ENCODE measurements at regions not wholly inside any gene's neighbourhood (a gene's known extent, or its start where the extent isn't known, plus 50 kb on each side); places are given as distances from the start of the nearest gene placed in this dataset.
"Not testable (repeated sequence)": the region's sequence is repeated elsewhere in the genome, so short reads cannot be mapped to it uniquely, and the experiment has no call there.

- no peak for DNase-seq
These were observed 206.7 kb upstream of the SULF2 start for GRCh38 chr20:47991875-47992488.

GRCh38 chr20:47990507-47991150 lies 205.3 kb upstream of the SULF2 start:
- no peak for DNase-seq

GRCh38 chr20:47989957-47990356 lies 204.7 kb upstream of the SULF2 start:
- no peak for DNase-seq

GRCh38 chr20:47988676-47989075 lies 203.4 kb upstream of the SULF2 start:
- DNase-seq, result no peak

- DNase-seq, result no peak
These were observed 200.0 kb upstream of the SULF2 start for GRCh38 chr20:47985092-47985850.

- no peak for DNase-seq
These were observed 199.2 kb upstream of the SULF2 start for GRCh38 chr20:47984437-47984836.

GRCh38 chr20:47983642-47984041 lies 198.4 kb upstream of the SULF2 start:
- not testable (repeated sequence) for DNase-seq

- no peak for DNase-seq
These were observed 197.5 kb upstream of the SULF2 start for GRCh38 chr20:47982574-47983360.

- no peak for DNase-seq
These were observed 195.9 kb upstream of the SULF2 start for GRCh38 chr20:47981222-47981621.

GRCh38 chr20:47980336-47981177 lies 195.3 kb upstream of the SULF2 start:
- DNase-seq, result no peak

- DNase-seq, result not testable (repeated sequence)
These were observed 194.2 kb upstream of the SULF2 start for GRCh38 chr20:47979361-47980095.

GRCh38 chr20:47978428-47979120 lies 193.3 kb upstream of the SULF2 start:
- DNase-seq, result not testable (repeated sequence)

GRCh38 chr20:47977789-47978252 lies 192.5 kb upstream of the SULF2 start:
- not testable (repeated sequence) for DNase-seq

GRCh38 chr20:47977017-47977788 lies 191.9 kb upstream of the SULF2 start:
- DNase-seq, result not testable (repeated sequence)

GRCh38 chr20:47974234-47974878 lies 189.1 kb upstream of the SULF2 start:
- no peak for DNase-seq

GRCh38 chr20:47973519-47974233 lies 188.4 kb upstream of the SULF2 start:
- no peak for DNase-seq

- no peak for DNase-seq
These were observed 187.6 kb upstream of the SULF2 start for GRCh38 chr20:47972916-47973309.

GRCh38 chr20:47972297-47972915 lies 187.1 kb upstream of the SULF2 start:
- DNase-seq, result not testable (repeated sequence)
